Common myeloid progenitor, CD34-positive (primary cell): ENCODE measurements at regions not wholly inside any gene's neighbourhood (a gene's known extent, or its start where the extent isn't known, plus 50 kb on each side); places are given as distances from the start of the nearest gene placed in this dataset.

Experiments
- CTCF ChIA-PET: fragments of 350-600 bp; sonication (Branson Sonifier 250); formaldehyde crosslinking; loops from one replicate; lab custom pipeline; 2021; ENCODE audit warnings: antibody characterized with exemption; lab: Charles Lee
- POLR2A ChIA-PET: fragments of 350-600 bp; sonication (Branson Sonifier 250); formaldehyde crosslinking; loops from one replicate; lab custom pipeline; 2021; ENCODE audit warnings: antibody characterized with exemption; lab: Charles Lee
- DNase-seq, 3 donors: peaks; one replicate each; pipeline versions ENCODE4 v3.0.0 to v3.0.0-alpha.2; 2013
- H3K27ac ChIP-seq, 2 experiments: 1 replicate in 1 of 2; 2 replicates in 1 of 2; pipeline ENCODE4 v1.7.0; 2013; ENCODE audit warnings: inconsistent platforms in 2 of 2, low read length in 2 of 2, mild to moderate bottlenecking in 2 of 2, low read depth in 1 of 2, moderate library complexity in 1 of 2; ENCODE audit not compliant: severe bottlenecking in 2 of 2, insufficient read depth in 1 of 2, poor library complexity in 1 of 2
- H3K27me3 ChIP-seq, 5 experiments: replicated peaks in 2 of 5; 1 replicate in 3 of 5; 2 replicates in 2 of 5; pipeline versions ENCODE4 v1.6.1 to v1.7.0; 2013; ENCODE audit warnings: low read length in 4 of 5, mild to moderate bottlenecking in 2 of 5, moderate library complexity in 2 of 5, inconsistent platforms in 1 of 5; ENCODE audit not compliant: insufficient read depth in 5 of 5, control insufficient read depth in 4 of 5
- H3K36me3 ChIP-seq, 4 experiments: 1 replicate in 2 of 4; 2 replicates in 2 of 4; pipeline versions ENCODE4 v1.6.1 to v1.7.0; 2013; ENCODE audit warnings: low read length in 3 of 4, control low read depth in 1 of 4, mild to moderate bottlenecking in 1 of 4; ENCODE audit not compliant: control insufficient read depth in 4 of 4, insufficient read depth in 4 of 4
- H3K4me1 ChIP-seq, 4 experiments: 1 replicate in 3 of 4; 2 replicates in 1 of 4; pipeline versions ENCODE4 v1.6.1 to v1.7.1; 2013; ENCODE audit warnings: low read length in 3 of 4, mild to moderate bottlenecking in 3 of 4, control low read depth in 1 of 4, inconsistent platforms in 1 of 4, moderate library complexity in 1 of 4; ENCODE audit not compliant: control insufficient read depth in 4 of 4, insufficient read depth in 4 of 4; ENCODE audit errors: control extremely low read depth in 1 of 4
- H3K4me3 ChIP-seq, 7 experiments: 1 replicate in 4 of 7; 2 replicates in 3 of 7; pipeline versions ENCODE4 v1.5.1 to v1.7.0; 2013; ENCODE audit warnings: mild to moderate bottlenecking in 7 of 7, low read length in 6 of 7, moderate library complexity in 6 of 7, inconsistent platforms in 2 of 7, low read depth in 2 of 7, control low read depth in 1 of 7; ENCODE audit not compliant: insufficient read depth in 4 of 7, control insufficient read depth in 1 of 7; ENCODE audit errors: extremely low read depth in 1 of 7
- H3K9me3 ChIP-seq, 5 experiments: 1 replicate in 4 of 5; 2 replicates in 1 of 5; pipeline versions ENCODE4 v1.6.1 to v1.7.1; 2013; ENCODE audit warnings: low read length in 4 of 5, mild to moderate bottlenecking in 2 of 5, inconsistent platforms in 1 of 5, low read depth in 1 of 5, moderate library complexity in 1 of 5; ENCODE audit not compliant: control insufficient read depth in 4 of 5, insufficient read depth in 2 of 5; ENCODE audit errors: control extremely low read depth in 1 of 5
- WGBS: methylation state at CpG from one replicate; pipeline ENCODE4 v1.1.5; 2013; ENCODE audit not compliant: insufficient coverage; 5-methylcytosine and 5-hydroxymethylcytosine counted together

GRCh38 chr22:44575381-44576268 is 77.6 kb upstream of the RTL6 start:
- 55% methylated on average over 7 of the region's 7 CpGs for WGBS
- H3K9me3 ChIP-seq, result no peaks in the 10 kb centered on the region
- H3K27ac ChIP-seq, result no peak overlapping the region
- H3K4me3 ChIP-seq, result no peak overlapping the region
- no peaks in the 10 kb centered on the region for H3K36me3 ChIP-seq
- ChIA-PET CTCF (no interaction called here), POLR2A (no interaction called here)
- peaks cover 0 to 7% (median 3%) of the 10 kb centered on the region in 4 experiments for H3K4me1 ChIP-seq
- DNase-seq, result peak in 1 of 3 donors; percentile 17
- peaks cover 0 to 20% (median 3%) of the 10 kb centered on the region in 5 experiments for H3K27me3 ChIP-seq

GRCh38 chr22:44574640-44575380 is 76.8 kb upstream of the RTL6 start:
- Histone ChIP-seq H3K36me3 (no peaks in the 10 kb centered on the region), H3K27ac (no peak overlapping the region), H3K9me3 (peaks cover 0 to 3% (median 0%) of the 10 kb centered on the region in 5 experiments), H3K4me1 (peaks cover 0 to 7% (median 3%) of the 10 kb centered on the region in 4 experiments), H3K4me3 (no peak overlapping the region), H3K27me3 (peaks cover 0 to 20% (median 3%) of the 10 kb centered on the region in 5 experiments)
- CTCF ChIA-PET, result no interaction called here
- POLR2A ChIA-PET, result no interaction called here
- DNase-seq, result no peak
- WGBS, result 86% methylated on average over 10 of the region's 17 CpGs

- peaks cover 0 to 3% (median 0%) of the 10 kb centered on the region in 5 experiments for H3K9me3 ChIP-seq
- H3K4me1 ChIP-seq, result peaks cover 0 to 7% (median 3%) of the 10 kb centered on the region in 4 experiments
- WGBS, result 87% methylated on average over 8 of the region's 10 CpGs
- no peaks in the 10 kb centered on the region for H3K36me3 ChIP-seq
- H3K4me3 ChIP-seq, result no peak overlapping the region
- no peak overlapping the region for H3K27ac ChIP-seq
- POLR2A ChIA-PET, result no interaction called here
- no peak for DNase-seq
- H3K27me3 ChIP-seq, result peaks cover 0 to 20% (median 3%) of the 10 kb centered on the region in 5 experiments
- CTCF ChIA-PET, result no interaction called here
These were observed 76.1 kb upstream of the RTL6 start for GRCh38 chr22:44574057-44574639.

GRCh38 chr22:44573451-44573850 is 75.4 kb upstream of the RTL6 start:
- ChIA-PET CTCF (no interaction called here), POLR2A (interaction anchor here (0.5 kb wide), 1 partner anchor 349 kb away, joined by 3 read pairs; no protein-coding TSS in a partner anchor)
- H3K4me1 ChIP-seq, result peaks cover 0 to 7% (median 3%) of the 10 kb centered on the region in 4 experiments
- no peak overlapping the region for H3K27ac ChIP-seq
- H3K9me3 ChIP-seq, result peaks cover 0 to 3% (median 0%) of the 10 kb centered on the region in 5 experiments
- peaks cover 0 to 18% (median 3%) of the 10 kb centered on the region in 5 experiments for H3K27me3 ChIP-seq
- H3K4me3 ChIP-seq, result no peak overlapping the region
- DNase-seq, result no peak
- H3K36me3 ChIP-seq, result no peaks in the 10 kb centered on the region
- WGBS, result 97% methylated on average over 3 of the region's 4 CpGs

- 84% methylated on average over 13 of the region's 14 CpGs for WGBS
- Histone ChIP-seq H3K27ac (no peak overlapping the region), H3K4me3 (no peak overlapping the region), H3K36me3 (no peaks in the 10 kb centered on the region), H3K9me3 (peaks cover 0 to 3% (median 0%) of the 10 kb centered on the region in 5 experiments), H3K27me3 (peaks cover 0 to 12% (median 3%) of the 10 kb centered on the region in 5 experiments), H3K4me1 (peaks cover 0 to under 1% (median 0%) of the 10 kb centered on the region in 4 experiments)
- peak in 2 of 3 donors; percentile 8 to 22 for DNase-seq
- ChIA-PET POLR2A (no interaction called here), CTCF (interaction anchor here (0.7 to 1.3 kb wide), 3 partner anchors 11 to 53 kb away, joined by 3 read pairs; no protein-coding TSS in a partner anchor)
These were observed 74.6 kb upstream of the RTL6 start for GRCh38 chr22:44572414-44573207.
